Endothelial cell of umbilical vein (primary cell): ENCODE measurements at regions not wholly inside any gene's neighbourhood (a gene's known extent, or its start where the extent isn't known, plus 50 kb on each side); places are given as distances from the start of the nearest gene placed in this dataset.

Experiments
- BruUV-seq: library from RNA; stranded (reverse); fragments of 400-500 nt; replicated peaks from 2 replicates; lab custom pipeline; 2021; lab: Mats Ljungman, UMichigan
- CTCF ChIA-PET: fragments of 300-600, 350-600 bp; sonication (Branson Sonifier 250); formaldehyde crosslinking; loops from one replicate; lab custom pipeline; 2021; ENCODE audit warnings: antibody characterized with exemption, inconsistent platforms; lab: Charles Lee
- POLR2A ChIA-PET: fragments of 300-600, 350-600 bp; sonication (Branson Sonifier 250); formaldehyde crosslinking; loops from one replicate; lab custom pipeline; 2021; ENCODE audit warnings: antibody characterized with exemption, inconsistent platforms; lab: Charles Lee
- DNase-seq: peaks from one replicate; pipeline ENCODE4 v3.0.0-alpha.2; 2011; ENCODE audit warnings: low read depth, low spot score
- FAIRE-seq: peaks from 2 replicates; lab custom pipeline; 2011; peaks lifted over from hg19 to GRCh38; lab: Jason Lieb, UNC
- H2AFZ ChIP-seq: 2 replicates; pipeline ENCODE4 v1.6.0; 2012; ENCODE audit warnings: low read depth, low read length, control low read depth, inconsistent platforms
- H3K27ac ChIP-seq: 2 replicates; pipeline ENCODE4 v1.5.1; 2011; ENCODE audit warnings: low read depth, mild to moderate bottlenecking, control low read depth, low read length, moderate library complexity; ENCODE audit not compliant: insufficient read depth
- H3K27me3 ChIP-seq, 2 experiments: 2 replicates each; pipeline versions ENCODE4 v1.6.0 to v1.6.1; 2011; ENCODE audit warnings: low read length in 2 of 2, mixed read lengths in 1 of 2; ENCODE audit not compliant: control insufficient read depth in 2 of 2, insufficient read depth in 2 of 2
- H3K36me3 ChIP-seq, 2 experiments: 2 replicates in 1 of 2; 3 replicates in 1 of 2; pipeline ENCODE4 v1.5.1; 2011; ENCODE audit warnings: low read length in 2 of 2, mild to moderate bottlenecking in 1 of 2, moderate library complexity in 1 of 2; ENCODE audit not compliant: control insufficient read depth in 2 of 2, insufficient read depth in 2 of 2; ENCODE audit errors: extremely low read depth in 1 of 2
- H3K4me1 ChIP-seq: 3 replicates; pipeline ENCODE4 v1.5.1; 2011; ENCODE audit warnings: mild to moderate bottlenecking, low read length; ENCODE audit not compliant: control insufficient read depth, insufficient read depth; ENCODE audit errors: extremely low read depth
- H3K4me2 ChIP-seq: 2 replicates; pipeline ENCODE4 v1.6.1; 2011; ENCODE audit warnings: low read length, control low read depth, mixed read lengths; ENCODE audit not compliant: insufficient read depth
- H3K4me3 ChIP-seq, 3 experiments: fragments of 200-600 bp in 1 of 3; sonication (generic), shearing (Covaris generic) in 1 of 3; replicated peaks in 1 of 3; 2 replicates each; pipeline ENCODE4 v1.5.1; 2011 to 2016; ENCODE audit warnings: control low read depth in 3 of 3, low read length in 3 of 3, mild to moderate bottlenecking in 2 of 3, inconsistent platforms in 1 of 3, low read depth in 1 of 3, moderate library complexity in 1 of 3; ENCODE audit not compliant: insufficient read depth in 1 of 3
- H3K79me2 ChIP-seq: 2 replicates; pipeline ENCODE4 v1.6.0; 2012; ENCODE audit warnings: low read length, inconsistent platforms; ENCODE audit not compliant: control insufficient read depth, insufficient read depth
- H3K9ac ChIP-seq: replicated peaks from 2 replicates; pipeline ENCODE3; 2011; ENCODE audit warnings: low read length, control low read depth; ENCODE audit not compliant: insufficient read depth; ENCODE audit errors: extremely low read depth
- H3K9me1 ChIP-seq: replicated peaks from 3 replicates; pipeline ENCODE4 v1.6.0; 2011; ENCODE audit warnings: mild to moderate bottlenecking, low read length; ENCODE audit not compliant: control insufficient read depth, insufficient read depth; ENCODE audit errors: extremely low read depth
- H3K9me3 ChIP-seq: replicated peaks from 2 replicates; pipeline ENCODE4 v1.5.1; 2012; ENCODE audit warnings: low read length, inconsistent platforms; ENCODE audit not compliant: control insufficient read depth, insufficient read depth
- H4K20me1 ChIP-seq: replicated peaks from 2 replicates; pipeline ENCODE3; 2011; ENCODE audit warnings: mild to moderate bottlenecking, low read length; ENCODE audit not compliant: control insufficient read depth, insufficient read depth; ENCODE audit errors: extremely low read depth
- EZH2 ChIP-seq: IDR thresholded peaks from 2 replicates; pipeline ENCODE4 v1.6.1; 2012; ENCODE audit warnings: borderline replicate concordance, low read depth, mild to moderate bottlenecking, moderate library complexity, low read length, inconsistent platforms; ENCODE audit not compliant: severe bottlenecking
- FOS ChIP-seq: IDR thresholded peaks from 2 replicates; pipeline ENCODE4 v1.6.1; 2011; ENCODE audit warnings: mild to moderate bottlenecking, low read length, moderate library complexity, borderline replicate concordance; ENCODE audit not compliant: insufficient read depth
- GATA2 ChIP-seq: IDR thresholded peaks from 2 replicates; pipeline ENCODE4 v1.7.0; 2011; ENCODE audit warnings: low read depth, mild to moderate bottlenecking, moderate library complexity, mixed read lengths, low read length; ENCODE audit not compliant: insufficient read length, insufficient read depth
- JUN ChIP-seq: IDR thresholded peaks from 2 replicates; pipeline ENCODE4 v1.6.1; 2011; ENCODE audit warnings: borderline replicate concordance, low read depth; ENCODE audit not compliant: insufficient read length, insufficient read depth
- MAX ChIP-seq: IDR thresholded peaks from 2 replicates; pipeline ENCODE4 v1.6.1; 2011; ENCODE audit not compliant: insufficient read depth, insufficient read length
- MYC ChIP-seq: IDR thresholded peaks from one replicate; pipeline ENCODE4 v1.6.1; 2011; ENCODE audit warnings: mild to moderate bottlenecking, low read depth, low read length
- POLR2A ChIP-seq: IDR thresholded peaks from 2 replicates; pipeline ENCODE4 v1.6.1; 2012; ENCODE audit warnings: low read depth, mild to moderate bottlenecking, control low read depth, low read length
- POLR2AphosphoS5 ChIP-seq: IDR thresholded peaks from 2 replicates; pipeline ENCODE4 v1.6.1; 2012; ENCODE audit warnings: low read depth, mild to moderate bottlenecking, control low read depth, low read length, moderate library complexity; ENCODE audit not compliant: insufficient read depth
- dilution Hi-C: fragments of 300-500 bp; cut with MboI; formaldehyde crosslinking; loops from one replicate; pipeline ENCODE4 v1.15.0; 2019; ENCODE audit warnings: low sequenced_read_pairs; ENCODE audit not compliant: extremely low pct_ligation_motif_present
- intact Hi-C: fragments of 100-400 bp; cut with micrococcal nuclease; formaldehyde crosslinking; loops from one replicate; pipeline ENCODE4 v1.10.0; 2022
- TF ChIP-seq, protein P1 (sequence below), 2 donors: IDR thresholded peaks; 1 replicate in 1 of 2; 2 replicates in 1 of 2; pipeline ENCODE4 v1.5.1; 2011; ENCODE audit warnings: low read length in 2 of 2, mild to moderate bottlenecking in 2 of 2, moderate library complexity in 2 of 2, control low read depth in 1 of 2, inconsistent platforms in 1 of 2, low read depth in 1 of 2; ENCODE audit not compliant: insufficient read depth in 1 of 2; ENCODE audit errors: extremely low read depth in 1 of 2

GRCh38 chr2:220560192-220560591 is 932.8 kb downstream of the SLC4A3 start:
- intact Hi-C loops = no loop called here
- no peak for FAIRE-seq

More at GRCh38 chr2:220560192-220560591, 932.8 kb downstream of the SLC4A3 start:
- Histone ChIP-seq H3K4me3 (no peak overlapping the region), H3K27me3 (no peaks in the 10 kb centered on the region), H2AFZ (no peak overlapping the region), H3K27ac (no peak overlapping the region), H3K4me1 (no peaks in the 10 kb centered on the region), H3K79me2 (no peaks in the 10 kb centered on the region), H3K4me2 (no peak overlapping the region), H3K9me3 (peaks cover 5% of the 10 kb centered on the region), H3K9me1 (no peaks in the 10 kb centered on the region), H3K9ac (no peak overlapping the region), H4K20me1 (no peaks in the 10 kb centered on the region), H3K36me3 (no peaks in the 10 kb centered on the region)
- POLR2A ChIA-PET = no interaction called here
- no TSS peak for BruUV-seq
- TF ChIP-seq FOS = no peak
- TF ChIP-seq GATA2 = no peak
- no peak for TF ChIP-seq MYC
- TF ChIP-seq JUN = no peak
- TF ChIP-seq MAX = no peak
- TF ChIP-seq EZH2 = no peak
- no peak for TF ChIP-seq POLR2AphosphoS5
- no peak for TF ChIP-seq POLR2A
- TF ChIP-seq, protein P1, sequence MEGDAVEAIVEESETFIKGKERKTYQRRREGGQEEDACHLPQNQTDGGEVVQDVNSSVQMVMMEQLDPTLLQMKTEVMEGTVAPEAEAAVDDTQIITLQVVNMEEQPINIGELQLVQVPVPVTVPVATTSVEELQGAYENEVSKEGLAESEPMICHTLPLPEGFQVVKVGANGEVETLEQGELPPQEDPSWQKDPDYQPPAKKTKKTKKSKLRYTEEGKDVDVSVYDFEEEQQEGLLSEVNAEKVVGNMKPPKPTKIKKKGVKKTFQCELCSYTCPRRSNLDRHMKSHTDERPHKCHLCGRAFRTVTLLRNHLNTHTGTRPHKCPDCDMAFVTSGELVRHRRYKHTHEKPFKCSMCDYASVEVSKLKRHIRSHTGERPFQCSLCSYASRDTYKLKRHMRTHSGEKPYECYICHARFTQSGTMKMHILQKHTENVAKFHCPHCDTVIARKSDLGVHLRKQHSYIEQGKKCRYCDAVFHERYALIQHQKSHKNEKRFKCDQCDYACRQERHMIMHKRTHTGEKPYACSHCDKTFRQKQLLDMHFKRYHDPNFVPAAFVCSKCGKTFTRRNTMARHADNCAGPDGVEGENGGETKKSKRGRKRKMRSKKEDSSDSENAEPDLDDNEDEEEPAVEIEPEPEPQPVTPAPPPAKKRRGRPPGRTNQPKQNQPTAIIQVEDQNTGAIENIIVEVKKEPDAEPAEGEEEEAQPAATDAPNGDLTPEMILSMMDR (IDR thresholded peaks at IDR 0.05; ENCODE audit: extremely low read depth in 1 of 2, insufficient read depth in 1 of 2, low read depth in 1 of 2, low read length in 2 of 2) = no peak
- DNase-seq = no peak
- CTCF ChIA-PET = no interaction called here
- dilution Hi-C loops = no loop called here
